OCI-LY7 (cell line): ENCODE measurements at regions not wholly inside any gene's neighbourhood (a gene's known extent, or its start where the extent isn't known, plus 50 kb on each side); places are given as distances from the start of the nearest gene placed in this dataset.

Source experiments
- CTCF ChIP-seq: fragments of 200-600 bp; sonication (generic); conservative IDR thresholded peaks from 2 replicates; pipeline ENCODE4 v1.5.1; 2014; ENCODE audit warnings: mild to moderate bottlenecking, antibody characterized with exemption, low read length, moderate library complexity, mixed read lengths
- EZH2phosphoT487 ChIP-seq: fragments of 200-600 bp; sonication (generic); IDR thresholded peaks from 2 replicates; pipeline ENCODE4 v1.6.1; 2018; ENCODE audit warnings: low read depth, borderline replicate concordance, mild to moderate bottlenecking, mixed run types, antibody characterized with exemption, low read length, moderate library complexity, mixed read lengths

- no peak for TF ChIP-seq CTCF
- TF ChIP-seq EZH2phosphoT487, result no peak
These were observed 211.1 kb upstream of the MTNR1B start for GRCh38 chr11:92758241-92758780.
